ENCODE measurements at regions not wholly inside any gene's neighbourhood (a gene's known extent, or its start where the extent isn't known, plus 50 kb on each side); places are given as distances from the start of the nearest gene placed in this dataset.
A peak's percentile ranks its signal among the peaks of the same experiment; 100 is the strongest.

GRCh38 chr10:32123021-32123420 lies 66.8 kb upstream of the KIF5B start:
- H3K27me3 Mint-ChIP-seq = peaks cover 7 to 20% (median 8%) of the 10 kb centered on the region in 3 donors
- no peak overlapping the region for H3K27ac Mint-ChIP-seq
- no peaks in the 10 kb centered on the region for H3K4me1 Mint-ChIP-seq

GRCh38 chr10:32121648-32122047 lies 65.4 kb upstream of the KIF5B start:
- H3K4me3 Mint-ChIP-seq = no peak overlapping the region
- H3K4me1 Mint-ChIP-seq = no peaks in the 10 kb centered on the region
- H3K9me3 Mint-ChIP-seq = peaks cover 4 to 28% (median 16%) of the 10 kb centered on the region in 7 donors
- H3K36me3 Mint-ChIP-seq = no peaks in the 10 kb centered on the region
- H3K27me3 Mint-ChIP-seq = peaks cover 7 to 20% (median 8%) of the 10 kb centered on the region in 3 donors
- no peak for DNase-seq
- no peak overlapping the region for H3K27ac Mint-ChIP-seq
- ATAC-seq (ENCODE audit: low read depth in 2 of 2) = no peak

More at GRCh38 chr10:32123021-32123420, 66.8 kb upstream of the KIF5B start:
- ATAC-seq (ENCODE audit: low read depth in 2 of 2) = no peak
- DNase-seq = no peak
- H3K36me3 Mint-ChIP-seq = no peaks in the 10 kb centered on the region
- H3K9me3 Mint-ChIP-seq = peaks cover 4 to 28% (median 15%) of the 10 kb centered on the region in 7 donors
- H3K4me3 Mint-ChIP-seq = no peak overlapping the region

GRCh38 chr10:32120147-32120546 lies 63.9 kb upstream of the KIF5B start:
- H3K4me3 Mint-ChIP-seq = no peak overlapping the region
- H3K27me3 Mint-ChIP-seq = peaks cover 3 to 18% (median 15%) of the 10 kb centered on the region in 3 donors
- no peaks in the 10 kb centered on the region for H3K36me3 Mint-ChIP-seq
- H3K4me1 Mint-ChIP-seq = no peaks in the 10 kb centered on the region
- no peak for DNase-seq
- peak overlapping the region in 1 of 6 donors; percentile 35 for H3K27ac Mint-ChIP-seq
- peaks cover 10 to 28% (median 16%) of the 10 kb centered on the region in 7 donors for H3K9me3 Mint-ChIP-seq
- ATAC-seq (ENCODE audit: low read depth in 2 of 2) = no peak

- DNase-seq = no peak
Measured at GRCh38 chr10:32114508-32114907, 58.3 kb upstream of the KIF5B start.

GRCh38 chr10:32112055-32112454 lies 55.8 kb upstream of the KIF5B start:
- no peaks in the 10 kb centered on the region for H3K36me3 Mint-ChIP-seq
- H3K4me1 Mint-ChIP-seq = no peaks in the 10 kb centered on the region
- ATAC-seq (ENCODE audit: low read depth in 2 of 2) (no peak), DNase-seq (no peak)
- no peak overlapping the region for H3K27ac Mint-ChIP-seq
- H3K4me3 Mint-ChIP-seq = no peak overlapping the region
- H3K9me3 Mint-ChIP-seq = peaks cover 0 to 9% (median 2%) of the 10 kb centered on the region in 7 donors
- peaks cover 0 to 16% (median 6%) of the 10 kb centered on the region in 3 donors for H3K27me3 Mint-ChIP-seq

More at GRCh38 chr10:32114508-32114907, 58.3 kb upstream of the KIF5B start:
- H3K9me3 Mint-ChIP-seq = peaks cover 0 to 9% (median 3%) of the 10 kb centered on the region in 7 donors
- H3K4me3 Mint-ChIP-seq = no peak overlapping the region
- ATAC-seq (ENCODE audit: low read depth in 2 of 2) = no peak
- H3K27me3 Mint-ChIP-seq = peaks cover 0 to 19% (median 11%) of the 10 kb centered on the region in 3 donors
- H3K36me3 Mint-ChIP-seq = no peaks in the 10 kb centered on the region
- no peaks in the 10 kb centered on the region for H3K4me1 Mint-ChIP-seq
- H3K27ac Mint-ChIP-seq = no peak overlapping the region

- H3K27ac Mint-ChIP-seq = no peak overlapping the region
Measured at GRCh38 chr10:32111585-32111984, 55.4 kb upstream of the KIF5B start.

GRCh38 chr10:32110790-32111189 lies 54.6 kb upstream of the KIF5B start:
- H3K27me3 Mint-ChIP-seq = peaks cover 0 to 12% (median 6%) of the 10 kb centered on the region in 3 donors
- H3K9me3 Mint-ChIP-seq = peaks cover 0 to 6% (median 2%) of the 10 kb centered on the region in 7 donors
- H3K4me3 Mint-ChIP-seq = no peak overlapping the region
- H3K4me1 Mint-ChIP-seq = no peaks in the 10 kb centered on the region
- H3K27ac Mint-ChIP-seq = no peak overlapping the region
- ATAC-seq (ENCODE audit: low read depth in 2 of 2) (no peak), DNase-seq (no peak)
- no peaks in the 10 kb centered on the region for H3K36me3 Mint-ChIP-seq

More at GRCh38 chr10:32111585-32111984, 55.4 kb upstream of the KIF5B start:
- no peak overlapping the region for H3K4me3 Mint-ChIP-seq
- H3K36me3 Mint-ChIP-seq = no peaks in the 10 kb centered on the region
- ATAC-seq (ENCODE audit: low read depth in 2 of 2) = no peak
- peaks cover 0 to 9% (median 2%) of the 10 kb centered on the region in 7 donors for H3K9me3 Mint-ChIP-seq
- DNase-seq = no peak
- no peaks in the 10 kb centered on the region for H3K4me1 Mint-ChIP-seq
- peaks cover 0 to 16% (median 6%) of the 10 kb centered on the region in 3 donors for H3K27me3 Mint-ChIP-seq

GRCh38 chr10:32109603-32110002 lies 53.4 kb upstream of the KIF5B start:
- no peaks in the 10 kb centered on the region for H3K4me1 Mint-ChIP-seq
- H3K36me3 Mint-ChIP-seq = no peaks in the 10 kb centered on the region
- no peak overlapping the region for H3K27ac Mint-ChIP-seq
- ATAC-seq (ENCODE audit: low read depth in 2 of 2) (no peak), DNase-seq (no peak)
- no peak overlapping the region for H3K4me3 Mint-ChIP-seq
- H3K9me3 Mint-ChIP-seq = peaks cover 0 to 2% (median 0%) of the 10 kb centered on the region in 7 donors
- peaks cover 0 to 6% (median 5%) of the 10 kb centered on the region in 3 donors for H3K27me3 Mint-ChIP-seq
